ENCODE measurements at regions not wholly inside any gene's neighbourhood (a gene's known extent, or its start where the extent isn't known, plus 50 kb on each side); places are given as distances from the start of the nearest gene placed in this dataset.

DNA sequence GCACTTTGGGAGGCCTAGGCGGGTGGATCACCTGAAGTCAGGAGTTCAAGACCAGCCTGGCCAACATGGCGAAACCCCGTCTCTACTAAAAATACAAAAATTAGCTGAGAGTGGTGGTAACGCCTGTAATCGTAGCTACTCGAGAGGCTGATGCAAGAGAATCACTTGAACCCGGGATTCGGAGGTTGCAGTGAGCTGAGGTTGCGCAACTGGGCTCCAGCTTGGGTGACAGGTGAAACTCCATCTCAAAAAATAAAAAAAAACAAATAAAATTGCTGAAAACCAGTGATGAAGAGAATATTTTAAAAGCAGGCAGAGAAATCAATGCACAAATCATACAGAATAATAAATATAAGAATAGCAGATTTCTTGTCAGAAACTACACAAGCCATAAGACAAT lies 129.3 kb downstream of the SLIT2 start:
- TF ChIP-seq FOXM1 (IDR thresholded peaks at IDR 0.05; ENCODE audit: borderline replicate concordance, low read depth) (no peak), CREB1 (IDR thresholded peaks at IDR 0.05; ENCODE audit: low read depth) (no peak), ZBTB7A (IDR thresholded peaks at IDR 0.05; ENCODE audit: low read depth) (no peak), RAD21 (IDR thresholded peaks at IDR 0.05; ENCODE audit: low read depth) (no peak), CEBPB (IDR thresholded peaks at IDR 0.05) (peak; percentile 74), USF1 (IDR thresholded peaks at IDR 0.05) (no peak)

GRCh38 chr4:20383283-20383682 lies 131.6 kb downstream of the SLIT2 start:
- TF ChIP-seq FOXM1 (IDR thresholded peaks at IDR 0.05; ENCODE audit: borderline replicate concordance, low read depth): no peak
- no peak for TF ChIP-seq USF1 (IDR thresholded peaks at IDR 0.05)
- no peak for TF ChIP-seq TEAD4 (IDR thresholded peaks at IDR 0.05)

DNA sequence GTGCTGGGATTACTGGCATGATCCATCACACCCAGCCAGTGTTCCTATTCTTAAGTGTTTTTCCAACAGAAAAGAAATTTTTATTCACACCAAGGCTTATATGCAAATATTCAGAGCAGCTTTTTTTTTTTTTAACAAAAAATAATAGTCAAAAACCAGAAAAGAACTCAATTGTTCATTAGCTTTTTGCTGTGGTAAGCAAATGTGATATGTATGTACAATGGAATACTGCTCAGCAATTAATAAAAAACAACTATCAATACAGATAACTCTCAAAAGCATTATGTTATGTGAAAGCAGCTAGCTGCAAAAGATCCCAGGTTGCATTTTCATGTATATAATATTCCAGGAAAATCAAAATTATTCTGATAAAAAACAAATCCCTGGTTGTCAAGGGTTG lies 132.3 kb downstream of the SLIT2 start:
- TF ChIP-seq ZBTB7A (IDR thresholded peaks at IDR 0.05; ENCODE audit: low read depth) (no peak), TCF12 (IDR thresholded peaks at IDR 0.05; ENCODE audit: low read depth) (no peak), TAF1 (IDR thresholded peaks at IDR 0.05; ENCODE audit: low read depth) (no peak), NFIC (IDR thresholded peaks at IDR 0.05) (no peak), FOXM1 (IDR thresholded peaks at IDR 0.05; ENCODE audit: borderline replicate concordance, low read depth) (no peak), RAD21 (IDR thresholded peaks at IDR 0.05; ENCODE audit: low read depth) (no peak), TEAD4 (IDR thresholded peaks at IDR 0.05) (no peak)

DNA sequence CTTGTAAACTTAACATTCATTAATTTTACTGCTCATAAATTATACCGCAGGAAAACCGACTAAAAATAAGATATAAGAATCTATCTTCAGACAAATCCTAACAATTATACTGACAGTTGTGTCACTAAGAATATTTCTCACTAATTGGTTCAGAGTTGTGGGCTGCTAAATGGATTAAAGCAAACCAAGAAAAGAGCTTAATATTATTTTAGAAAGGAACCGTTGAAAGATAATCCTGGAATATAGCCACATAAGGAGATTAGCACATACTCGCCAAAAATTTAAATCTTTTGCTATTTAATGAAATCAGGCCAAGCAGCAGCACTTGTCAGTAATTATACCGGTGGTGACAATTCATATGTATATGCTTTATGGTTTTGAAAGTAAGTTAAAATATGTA lies 132.8 kb downstream of the SLIT2 start:
- TF ChIP-seq, protein P1, sequence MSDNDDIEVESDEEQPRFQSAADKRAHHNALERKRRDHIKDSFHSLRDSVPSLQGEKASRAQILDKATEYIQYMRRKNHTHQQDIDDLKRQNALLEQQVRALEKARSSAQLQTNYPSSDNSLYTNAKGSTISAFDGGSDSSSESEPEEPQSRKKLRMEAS (IDR thresholded peaks at IDR 0.05): no peak
- TF ChIP-seq YY1 (IDR thresholded peaks at IDR 0.05; ENCODE audit: low read depth) (no peak), REST (IDR thresholded peaks at IDR 0.05; ENCODE audit: low read depth) (no peak), RAD21 (IDR thresholded peaks at IDR 0.05; ENCODE audit: low read depth) (no peak), TAF1 (IDR thresholded peaks at IDR 0.05; ENCODE audit: low read depth) (no peak), CREB1 (IDR thresholded peaks at IDR 0.05; ENCODE audit: low read depth) (no peak), EP300 (IDR thresholded peaks at IDR 0.05; ENCODE audit: borderline replicate concordance) (no peak), EGR1 (IDR thresholded peaks at IDR 0.05) (no peak), FOXM1 (IDR thresholded peaks at IDR 0.05; ENCODE audit: borderline replicate concordance, low read depth) (no peak)

- TF ChIP-seq, protein P1 (IDR thresholded peaks at IDR 0.05): no peak
- TF ChIP-seq NFIC (IDR thresholded peaks at IDR 0.05): no peak
- TF ChIP-seq USF1 (IDR thresholded peaks at IDR 0.05): no peak
- TF ChIP-seq TEAD4 (IDR thresholded peaks at IDR 0.05): no peak
- no peak for TF ChIP-seq FOXM1 (IDR thresholded peaks at IDR 0.05; ENCODE audit: borderline replicate concordance, low read depth)
- TF ChIP-seq CEBPB (IDR thresholded peaks at IDR 0.05): no peak
- no peak for TF ChIP-seq REST (IDR thresholded peaks at IDR 0.05; ENCODE audit: low read depth)
- no peak for TF ChIP-seq TCF12 (IDR thresholded peaks at IDR 0.05; ENCODE audit: low read depth)
- TF ChIP-seq EP300 (IDR thresholded peaks at IDR 0.05; ENCODE audit: borderline replicate concordance): no peak
- TF ChIP-seq CREB1 (IDR thresholded peaks at IDR 0.05; ENCODE audit: low read depth): no peak
- no peak for TF ChIP-seq ZBTB7A (IDR thresholded peaks at IDR 0.05; ENCODE audit: low read depth)
- no peak for TF ChIP-seq RAD21 (IDR thresholded peaks at IDR 0.05; ENCODE audit: low read depth)
- no peak for TF ChIP-seq TAF1 (IDR thresholded peaks at IDR 0.05; ENCODE audit: low read depth)
- no peak for TF ChIP-seq YY1 (IDR thresholded peaks at IDR 0.05; ENCODE audit: low read depth)
- no peak for TF ChIP-seq EGR1 (IDR thresholded peaks at IDR 0.05)
These were observed 134.5 kb downstream of the SLIT2 start for GRCh38 chr4:20386001-20386740.

DNA sequence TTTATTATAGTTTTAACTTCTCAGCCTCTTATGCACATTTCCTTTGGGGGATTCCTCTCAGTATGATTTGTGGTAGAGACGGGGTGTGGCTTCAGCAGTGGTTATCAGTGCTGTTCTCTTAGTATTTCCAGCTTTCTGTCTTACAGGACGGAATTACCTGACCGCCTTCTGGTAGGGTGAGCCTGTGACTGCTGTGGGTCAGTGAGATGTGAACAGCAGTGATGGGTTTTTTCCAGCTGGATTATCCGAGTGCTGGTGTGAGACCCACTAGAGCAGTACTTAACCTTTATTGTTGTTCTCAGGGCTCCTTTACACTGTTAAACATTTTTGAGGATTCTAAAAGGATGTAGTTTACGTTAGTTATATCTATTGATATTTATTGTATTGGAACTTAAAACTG lies 135.2 kb downstream of the SLIT2 start:
- TF ChIP-seq, protein P1 (IDR thresholded peaks at IDR 0.05): no peak
- TF ChIP-seq FOXM1 (IDR thresholded peaks at IDR 0.05; ENCODE audit: borderline replicate concordance, low read depth): no peak
- no peak for TF ChIP-seq ZBTB7A (IDR thresholded peaks at IDR 0.05; ENCODE audit: low read depth)
- TF ChIP-seq RAD21 (IDR thresholded peaks at IDR 0.05; ENCODE audit: low read depth): no peak
- no peak for TF ChIP-seq REST (IDR thresholded peaks at IDR 0.05; ENCODE audit: low read depth)
- no peak for TF ChIP-seq YY1 (IDR thresholded peaks at IDR 0.05; ENCODE audit: low read depth)
- no peak for TF ChIP-seq CEBPB (IDR thresholded peaks at IDR 0.05)
- TF ChIP-seq EGR1 (IDR thresholded peaks at IDR 0.05): no peak
- TF ChIP-seq USF1 (IDR thresholded peaks at IDR 0.05): no peak
- TF ChIP-seq TAF1 (IDR thresholded peaks at IDR 0.05; ENCODE audit: low read depth): no peak
- TF ChIP-seq TEAD4 (IDR thresholded peaks at IDR 0.05): no peak
- TF ChIP-seq CREB1 (IDR thresholded peaks at IDR 0.05; ENCODE audit: low read depth): no peak
- TF ChIP-seq TCF12 (IDR thresholded peaks at IDR 0.05; ENCODE audit: low read depth): no peak
